H54 (cell line): ENCODE measurements at regions not wholly inside any gene's neighbourhood (a gene's known extent, or its start where the extent isn't known, plus 50 kb on each side); places are given as distances from the start of the nearest gene placed in this dataset.
"Not testable (repeated sequence)": the region's sequence is repeated elsewhere in the genome, so short reads cannot be mapped to it uniquely, and the experiment has no call there.

Source experiments
- DNase-seq: peaks from one replicate; pipeline ENCODE4 v3.0.0; 2011; ENCODE audit warnings: low spot score, mixed read lengths; ENCODE audit not compliant: insufficient read length
- FAIRE-seq: peaks from 3 replicates; lab custom pipeline; 2011; peaks lifted over from hg19 to GRCh38; lab: Jason Lieb, UNC
- POLR2A ChIP-seq: IDR thresholded peaks from 2 replicates; pipeline ENCODE4 v1.6.1; 2011; ENCODE audit warnings: low read depth, mild to moderate bottlenecking, low read length

- DNase-seq (no peak), FAIRE-seq (no peak)
- no peak for TF ChIP-seq POLR2A
These were observed 117.7 kb upstream of the PODXL start for GRCh38 chr7:131674131-131674530.

- FAIRE-seq: no peak
- no peak for TF ChIP-seq POLR2A
- no peak for DNase-seq
These were observed 117.1 kb upstream of the PODXL start for GRCh38 chr7:131673576-131673975.

GRCh38 chr7:131670406-131670805 is 114.0 kb upstream of the PODXL start:
- TF ChIP-seq POLR2A: no peak
- FAIRE-seq (no peak), DNase-seq (no peak)

GRCh38 chr7:131667699-131668098 is 111.3 kb upstream of the PODXL start:
- no peak for TF ChIP-seq POLR2A
- FAIRE-seq (no peak), DNase-seq (no peak)

- DNase-seq: no peak
- no peak for FAIRE-seq
- TF ChIP-seq POLR2A: no peak
These were observed 108.6 kb upstream of the PODXL start for GRCh38 chr7:131665021-131665420.

- FAIRE-seq (no peak), DNase-seq (no peak)
- no peak for TF ChIP-seq POLR2A
These were observed 108.1 kb upstream of the PODXL start for GRCh38 chr7:131664570-131664969.

- not testable (repeated sequence) for FAIRE-seq, DNase-seq
These were observed 106.0 kb upstream of the PODXL start for GRCh38 chr7:131662301-131662873.

GRCh38 chr7:131657881-131658280 is 101.5 kb upstream of the PODXL start:
- TF ChIP-seq POLR2A: no peak
- FAIRE-seq: no peak
- no peak for DNase-seq

- no peak for TF ChIP-seq POLR2A
- DNase-seq (no peak), FAIRE-seq (no peak)
These were observed 100.7 kb upstream of the PODXL start for GRCh38 chr7:131656980-131657723.

- TF ChIP-seq POLR2A: no peak
- no peak for FAIRE-seq
These were observed 99.4 kb upstream of the PODXL start for GRCh38 chr7:131655866-131656265.

GRCh38 chr7:131655447-131655846 is 99.0 kb upstream of the PODXL start:
- FAIRE-seq: no peak
- no peak for DNase-seq
- no peak for TF ChIP-seq POLR2A

More at GRCh38 chr7:131655866-131656265, 99.4 kb upstream of the PODXL start:
- no peak for DNase-seq

GRCh38 chr7:131654668-131655326 is 98.4 kb upstream of the PODXL start:
- DNase-seq: peak; percentile 87
- TF ChIP-seq POLR2A: no peak
- no peak for FAIRE-seq

- TF ChIP-seq POLR2A: no peak
- FAIRE-seq (no peak), DNase-seq (no peak)
These were observed 97.8 kb upstream of the PODXL start for GRCh38 chr7:131654249-131654558.

- TF ChIP-seq POLR2A: no peak; the same call in 1 of the 2 replicates
- peak; percentile 51 for DNase-seq
- no peak for FAIRE-seq
These were observed 97.2 kb upstream of the PODXL start for GRCh38 chr7:131653418-131654248.
